WTC11 (cell line): ENCODE measurements at regions not wholly inside any gene's neighbourhood (a gene's known extent, or its start where the extent isn't known, plus 50 kb on each side); places are given as distances from the start of the nearest gene placed in this dataset.

Source experiments
- ATAC-seq: fragments of 200-7000 bp; cut with Tn5 transposase; 2 replicates; pipeline ENCODE4 v1.10.0; 2021; ENCODE audit warnings: mild to moderate bottlenecking, moderate library complexity
- CTCF ChIA-PET: fragments of 300-600 bp; sonication (Branson Sonifier 250); formaldehyde crosslinking; loops from one replicate; lab custom pipeline; 2021; ENCODE audit warnings: antibody characterized with exemption; lab: Charles Lee
- POLR2A ChIA-PET: fragments of 350-600 bp; sonication (Branson Sonifier 250); formaldehyde crosslinking; loops from one replicate; lab custom pipeline; 2021; ENCODE audit warnings: antibody characterized with exemption; lab: Charles Lee
- DNase-seq: peaks from one replicate; pipeline ENCODE4 v3.0.0; 2021; ENCODE audit warnings: low spot score
- H3K27ac Mint-ChIP-seq: 2 replicates; pipeline ENCODE4 v1.8.0; 2021; ENCODE audit warnings: mixed read lengths
- H3K27me3 Mint-ChIP-seq: 2 replicates; pipeline ENCODE4 v1.8.0; 2021; ENCODE audit warnings: low read depth, mild to moderate bottlenecking, moderate library complexity, mixed read lengths
- H3K36me3 Mint-ChIP-seq: 2 replicates; pipeline ENCODE4 v1.8.0; 2021; ENCODE audit warnings: mixed read lengths
- H3K4me1 Mint-ChIP-seq: 2 replicates; pipeline ENCODE4 v1.8.0; 2022; ENCODE audit warnings: mixed read lengths
- H3K4me3 Mint-ChIP-seq: 2 replicates; pipeline ENCODE4 v1.8.0; 2021; ENCODE audit warnings: mild to moderate bottlenecking, moderate library complexity, mixed read lengths
- H3K9me3 Mint-ChIP-seq: 2 replicates; pipeline ENCODE4 v1.8.0; 2021; ENCODE audit warnings: mixed read lengths
- E2F4 ChIP-seq: sonication (generic); formaldehyde crosslinking; IDR thresholded peaks from 2 replicates; pipeline ENCODE4 v1.8.1; 2022; ENCODE audit warnings: low read depth, mild to moderate bottlenecking, moderate library complexity, missing genetic modification reagents, borderline replicate concordance
- FOXP1 ChIP-seq: sonication (generic); formaldehyde crosslinking; IDR thresholded peaks from 2 replicates; pipeline ENCODE4 v1.8.0; 2022; ENCODE audit warnings: missing genetic modification reagents, mild to moderate bottlenecking, moderate library complexity, borderline replicate concordance
- GABPB1 ChIP-seq: sonication (generic); formaldehyde crosslinking; IDR thresholded peaks from 2 replicates; pipeline ENCODE4 v1.8.1; 2023; ENCODE audit warnings: mild to moderate bottlenecking, missing genetic modification reagents
- HMGA2 ChIP-seq: fragments of 250-450 bp; sonication (Bioruptor Pico); IDR thresholded peaks from 2 replicates; pipeline ENCODE4 v1.4.0; 2021; ENCODE audit warnings: mild to moderate bottlenecking, moderate library complexity
- IRF1 ChIP-seq: sonication (generic); formaldehyde crosslinking; IDR thresholded peaks from 2 replicates; pipeline ENCODE4 v1.8.0; 2023; ENCODE audit warnings: missing genetic modification reagents
- RORB ChIP-seq: fragments of 250-450 bp; sonication (Bioruptor Pico); IDR thresholded peaks from 2 replicates; pipeline ENCODE4 v1.9.0; 2021; ENCODE audit warnings: mild to moderate bottlenecking
- TEAD1 ChIP-seq: sonication (generic); formaldehyde crosslinking; IDR thresholded peaks from 2 replicates; pipeline ENCODE4 v1.8.0; 2022; ENCODE audit warnings: mild to moderate bottlenecking, missing genetic modification reagents
- TP53 ChIP-seq: sonication (generic); formaldehyde crosslinking; IDR thresholded peaks from 2 replicates; pipeline ENCODE4 v1.8.1; 2023; ENCODE audit warnings: mild to moderate bottlenecking, missing genetic modification reagents
- USF2 ChIP-seq: sonication (generic); formaldehyde crosslinking; IDR thresholded peaks from 2 replicates; pipeline ENCODE4 v1.8.1; 2023; ENCODE audit warnings: mild to moderate bottlenecking, missing genetic modification reagents, moderate library complexity
- ZMAT4 ChIP-seq: fragments of 250-450 bp; sonication (Bioruptor Pico); IDR thresholded peaks from 2 replicates; pipeline ENCODE4 v1.9.0; 2021; ENCODE audit warnings: mild to moderate bottlenecking
- ZNF232 ChIP-seq: sonication (generic); formaldehyde crosslinking; IDR thresholded peaks from 2 replicates; pipeline ENCODE4 v1.8.0; 2022; ENCODE audit warnings: mild to moderate bottlenecking, missing genetic modification reagents
- ZNF263 ChIP-seq: sonication (generic); formaldehyde crosslinking; IDR thresholded peaks from 2 replicates; pipeline ENCODE4 v1.8.1; 2022; ENCODE audit warnings: low read depth, mild to moderate bottlenecking, moderate library complexity, missing genetic modification reagents
- ZNF281 ChIP-seq: sonication (generic); formaldehyde crosslinking; IDR thresholded peaks from 2 replicates; pipeline ENCODE4 v1.8.0; 2023; ENCODE audit warnings: mild to moderate bottlenecking, missing genetic modification reagents
- ZNF416 ChIP-seq: fragments of 250-450 bp; sonication (Bioruptor Pico); IDR thresholded peaks from 2 replicates; pipeline ENCODE4 v1.9.0; 2021; ENCODE audit warnings: mild to moderate bottlenecking, inconsistent platforms
- TF ChIP-seq, protein P1 (sequence below): sonication (generic); formaldehyde crosslinking; IDR thresholded peaks from 2 replicates; pipeline ENCODE4 v1.8.1; 2023; ENCODE audit warnings: mild to moderate bottlenecking, missing genetic modification reagents
- TF ChIP-seq, protein P2 (sequence below): sonication (generic); formaldehyde crosslinking; IDR thresholded peaks from 2 replicates; pipeline ENCODE4 v1.8.1; 2023; ENCODE audit warnings: mild to moderate bottlenecking, missing genetic modification reagents, borderline replicate concordance
- TF ChIP-seq, protein P3 (sequence below): sonication (generic); formaldehyde crosslinking; IDR thresholded peaks from 2 replicates; pipeline ENCODE4 v1.8.1; 2023; ENCODE audit warnings: mild to moderate bottlenecking, missing genetic modification reagents
- TF ChIP-seq, protein P4 (sequence below): sonication (generic); formaldehyde crosslinking; IDR thresholded peaks from 2 replicates; pipeline ENCODE4 v1.8.0; 2023; ENCODE audit warnings: missing genetic modification reagents, mild to moderate bottlenecking, borderline replicate concordance

GRCh38 chr12:71004578-71004977 is 84.0 kb upstream of the PTPRR start (continued):
- TF ChIP-seq, protein P1, sequence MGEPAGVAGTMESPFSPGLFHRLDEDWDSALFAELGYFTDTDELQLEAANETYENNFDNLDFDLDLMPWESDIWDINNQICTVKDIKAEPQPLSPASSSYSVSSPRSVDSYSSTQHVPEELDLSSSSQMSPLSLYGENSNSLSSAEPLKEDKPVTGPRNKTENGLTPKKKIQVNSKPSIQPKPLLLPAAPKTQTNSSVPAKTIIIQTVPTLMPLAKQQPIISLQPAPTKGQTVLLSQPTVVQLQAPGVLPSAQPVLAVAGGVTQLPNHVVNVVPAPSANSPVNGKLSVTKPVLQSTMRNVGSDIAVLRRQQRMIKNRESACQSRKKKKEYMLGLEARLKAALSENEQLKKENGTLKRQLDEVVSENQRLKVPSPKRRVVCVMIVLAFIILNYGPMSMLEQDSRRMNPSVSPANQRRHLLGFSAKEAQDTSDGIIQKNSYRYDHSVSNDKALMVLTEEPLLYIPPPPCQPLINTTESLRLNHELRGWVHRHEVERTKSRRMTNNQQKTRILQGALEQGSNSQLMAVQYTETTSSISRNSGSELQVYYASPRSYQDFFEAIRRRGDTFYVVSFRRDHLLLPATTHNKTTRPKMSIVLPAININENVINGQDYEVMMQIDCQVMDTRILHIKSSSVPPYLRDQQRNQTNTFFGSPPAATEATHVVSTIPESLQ (CRISPR knock-in tag) = no peak
- TF ChIP-seq ZNF416 (CRISPR knock-in tag) (no peak), ZNF281 (CRISPR knock-in tag) (no peak), ZNF263 (CRISPR knock-in tag) (no peak), RORB (CRISPR knock-in tag) (no peak), TEAD1 (no peak), GABPB1 (no peak), USF2 (CRISPR knock-in tag) (no peak)
- TF ChIP-seq, protein P2, sequence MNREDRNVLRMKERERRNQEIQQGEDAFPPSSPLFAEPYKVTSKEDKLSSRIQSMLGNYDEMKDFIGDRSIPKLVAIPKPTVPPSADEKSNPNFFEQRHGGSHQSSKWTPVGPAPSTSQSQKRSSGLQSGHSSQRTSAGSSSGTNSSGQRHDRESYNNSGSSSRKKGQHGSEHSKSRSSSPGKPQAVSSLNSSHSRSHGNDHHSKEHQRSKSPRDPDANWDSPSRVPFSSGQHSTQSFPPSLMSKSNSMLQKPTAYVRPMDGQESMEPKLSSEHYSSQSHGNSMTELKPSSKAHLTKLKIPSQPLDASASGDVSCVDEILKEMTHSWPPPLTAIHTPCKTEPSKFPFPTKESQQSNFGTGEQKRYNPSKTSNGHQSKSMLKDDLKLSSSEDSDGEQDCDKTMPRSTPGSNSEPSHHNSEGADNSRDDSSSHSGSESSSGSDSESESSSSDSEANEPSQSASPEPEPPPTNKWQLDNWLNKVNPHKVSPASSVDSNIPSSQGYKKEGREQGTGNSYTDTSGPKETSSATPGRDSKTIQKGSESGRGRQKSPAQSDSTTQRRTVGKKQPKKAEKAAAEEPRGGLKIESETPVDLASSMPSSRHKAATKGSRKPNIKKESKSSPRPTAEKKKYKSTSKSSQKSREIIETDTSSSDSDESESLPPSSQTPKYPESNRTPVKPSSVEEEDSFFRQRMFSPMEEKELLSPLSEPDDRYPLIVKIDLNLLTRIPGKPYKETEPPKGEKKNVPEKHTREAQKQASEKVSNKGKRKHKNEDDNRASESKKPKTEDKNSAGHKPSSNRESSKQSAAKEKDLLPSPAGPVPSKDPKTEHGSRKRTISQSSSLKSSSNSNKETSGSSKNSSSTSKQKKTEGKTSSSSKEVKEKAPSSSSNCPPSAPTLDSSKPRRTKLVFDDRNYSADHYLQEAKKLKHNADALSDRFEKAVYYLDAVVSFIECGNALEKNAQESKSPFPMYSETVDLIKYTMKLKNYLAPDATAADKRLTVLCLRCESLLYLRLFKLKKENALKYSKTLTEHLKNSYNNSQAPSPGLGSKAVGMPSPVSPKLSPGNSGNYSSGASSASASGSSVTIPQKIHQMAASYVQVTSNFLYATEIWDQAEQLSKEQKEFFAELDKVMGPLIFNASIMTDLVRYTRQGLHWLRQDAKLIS (CRISPR knock-in tag) = no peak

- no peak for ATAC-seq
- ChIA-PET POLR2A (no interaction called here), CTCF (interaction anchor here (0.6 kb wide), 1 partner anchor 800 kb away, joined by 4 read pairs; no protein-coding TSS in a partner anchor)
- Mint-ChIP-seq H3K36me3 (no peaks in the 10 kb centered on the region), H3K27me3 (no peaks in the 10 kb centered on the region), H3K9me3 (no peaks in the 10 kb centered on the region), H3K4me1 (no peaks in the 10 kb centered on the region), H3K27ac (no peak overlapping the region), H3K4me3 (no peak overlapping the region)
- no peak for DNase-seq
- TF ChIP-seq ZMAT4 (CRISPR knock-in tag) (no peak), IRF1 (CRISPR knock-in tag) (no peak), E2F4 (CRISPR knock-in tag) (no peak), TP53 (CRISPR knock-in tag) (no peak), FOXP1 (no peak), ZNF232 (no peak), HMGA2 (no peak)
- TF ChIP-seq, protein P3, sequence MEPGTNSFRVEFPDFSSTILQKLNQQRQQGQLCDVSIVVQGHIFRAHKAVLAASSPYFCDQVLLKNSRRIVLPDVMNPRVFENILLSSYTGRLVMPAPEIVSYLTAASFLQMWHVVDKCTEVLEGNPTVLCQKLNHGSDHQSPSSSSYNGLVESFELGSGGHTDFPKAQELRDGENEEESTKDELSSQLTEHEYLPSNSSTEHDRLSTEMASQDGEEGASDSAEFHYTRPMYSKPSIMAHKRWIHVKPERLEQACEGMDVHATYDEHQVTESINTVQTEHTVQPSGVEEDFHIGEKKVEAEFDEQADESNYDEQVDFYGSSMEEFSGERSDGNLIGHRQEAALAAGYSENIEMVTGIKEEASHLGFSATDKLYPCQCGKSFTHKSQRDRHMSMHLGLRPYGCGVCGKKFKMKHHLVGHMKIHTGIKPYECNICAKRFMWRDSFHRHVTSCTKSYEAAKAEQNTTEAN (CRISPR knock-in tag) = no peak
- TF ChIP-seq, protein P4, sequence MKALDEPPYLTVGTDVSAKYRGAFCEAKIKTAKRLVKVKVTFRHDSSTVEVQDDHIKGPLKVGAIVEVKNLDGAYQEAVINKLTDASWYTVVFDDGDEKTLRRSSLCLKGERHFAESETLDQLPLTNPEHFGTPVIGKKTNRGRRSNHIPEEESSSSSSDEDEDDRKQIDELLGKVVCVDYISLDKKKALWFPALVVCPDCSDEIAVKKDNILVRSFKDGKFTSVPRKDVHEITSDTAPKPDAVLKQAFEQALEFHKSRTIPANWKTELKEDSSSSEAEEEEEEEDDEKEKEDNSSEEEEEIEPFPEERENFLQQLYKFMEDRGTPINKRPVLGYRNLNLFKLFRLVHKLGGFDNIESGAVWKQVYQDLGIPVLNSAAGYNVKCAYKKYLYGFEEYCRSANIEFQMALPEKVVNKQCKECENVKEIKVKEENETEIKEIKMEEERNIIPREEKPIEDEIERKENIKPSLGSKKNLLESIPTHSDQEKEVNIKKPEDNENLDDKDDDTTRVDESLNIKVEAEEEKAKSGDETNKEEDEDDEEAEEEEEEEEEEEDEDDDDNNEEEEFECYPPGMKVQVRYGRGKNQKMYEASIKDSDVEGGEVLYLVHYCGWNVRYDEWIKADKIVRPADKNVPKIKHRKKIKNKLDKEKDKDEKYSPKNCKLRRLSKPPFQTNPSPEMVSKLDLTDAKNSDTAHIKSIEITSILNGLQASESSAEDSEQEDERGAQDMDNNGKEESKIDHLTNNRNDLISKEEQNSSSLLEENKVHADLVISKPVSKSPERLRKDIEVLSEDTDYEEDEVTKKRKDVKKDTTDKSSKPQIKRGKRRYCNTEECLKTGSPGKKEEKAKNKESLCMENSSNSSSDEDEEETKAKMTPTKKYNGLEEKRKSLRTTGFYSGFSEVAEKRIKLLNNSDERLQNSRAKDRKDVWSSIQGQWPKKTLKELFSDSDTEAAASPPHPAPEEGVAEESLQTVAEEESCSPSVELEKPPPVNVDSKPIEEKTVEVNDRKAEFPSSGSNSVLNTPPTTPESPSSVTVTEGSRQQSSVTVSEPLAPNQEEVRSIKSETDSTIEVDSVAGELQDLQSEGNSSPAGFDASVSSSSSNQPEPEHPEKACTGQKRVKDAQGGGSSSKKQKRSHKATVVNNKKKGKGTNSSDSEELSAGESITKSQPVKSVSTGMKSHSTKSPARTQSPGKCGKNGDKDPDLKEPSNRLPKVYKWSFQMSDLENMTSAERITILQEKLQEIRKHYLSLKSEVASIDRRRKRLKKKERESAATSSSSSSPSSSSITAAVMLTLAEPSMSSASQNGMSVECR (CRISPR knock-in tag) = no peak
Observed at GRCh38 chr12:71000748-71001147, 80.2 kb upstream of the PTPRR start.
